Left lung (tissue), 4 donors: ENCODE measurements at regions not wholly inside any gene's neighbourhood (a gene's known extent, or its start where the extent isn't known, plus 50 kb on each side); places are given as distances from the start of the nearest gene placed in this dataset.

ENCODE experiments used
- ATAC-seq: fragments of 200-7000 bp; cut with Tn5 transposase; one replicate; pipeline ENCODE4 v1.9.1; 2020; ENCODE audit warnings: moderate library complexity
- DNase-seq, 4 donors: peaks; one replicate each; pipeline ENCODE4 v3.0.0-alpha.2; 2013 to 2020
- H3K27ac ChIP-seq, 2 donors: fragments of 200-600 bp; sonication (generic) in 1 of 2; one replicate each; pipeline versions ENCODE4 v1.5.0 to v1.8.0; 2020 to 2021
- H3K27me3 ChIP-seq, 2 donors: fragments of 200-600 bp; sonication (generic) in 1 of 2; one replicate each; pipeline versions ENCODE4 v1.5.0 to v1.8.0; 2020 to 2021
- H3K36me3 ChIP-seq, 2 donors: fragments of 200-600 bp; sonication (generic) in 1 of 2; one replicate each; pipeline versions ENCODE4 v1.5.0 to v1.8.0; 2020 to 2021
- H3K4me1 ChIP-seq, 2 donors: fragments of 200-600 bp; one replicate each; pipeline ENCODE4 v1.8.0; 2021
- H3K4me3 ChIP-seq, 2 donors: fragments of 200-600 bp; sonication (generic) in 1 of 2; one replicate each; pipeline versions ENCODE4 v1.5.0 to v1.8.0; 2020 to 2021; ENCODE audit warnings: mild to moderate bottlenecking in 1 of 2
- H3K9me3 ChIP-seq, 2 donors: fragments of 200-600 bp; sonication (generic) in 1 of 2; one replicate each; pipeline versions ENCODE4 v1.5.0 to v1.8.0; 2020 to 2021
- intact Hi-C, 2 donors: fragments of 100-400 bp; cut with DNase I; formaldehyde crosslinking; loops; one replicate each; pipeline versions ENCODE4 v1.11.2 to v1.14.2; 2022
- TF ChIP-seq, protein P1 (sequence below), 2 donors: fragments of 200-600 bp; sonication (generic) in 1 of 2; IDR thresholded peaks; one replicate each; pipeline versions ENCODE4 v1.5.0 to v1.8.0; 2021; ENCODE audit warnings: antibody characterized with exemption in 2 of 2
- donor health status: DM: no; HTN: yes; CAD: no.
- donor health status: DM: no; HTN: no; CAD: no.

DNA sequence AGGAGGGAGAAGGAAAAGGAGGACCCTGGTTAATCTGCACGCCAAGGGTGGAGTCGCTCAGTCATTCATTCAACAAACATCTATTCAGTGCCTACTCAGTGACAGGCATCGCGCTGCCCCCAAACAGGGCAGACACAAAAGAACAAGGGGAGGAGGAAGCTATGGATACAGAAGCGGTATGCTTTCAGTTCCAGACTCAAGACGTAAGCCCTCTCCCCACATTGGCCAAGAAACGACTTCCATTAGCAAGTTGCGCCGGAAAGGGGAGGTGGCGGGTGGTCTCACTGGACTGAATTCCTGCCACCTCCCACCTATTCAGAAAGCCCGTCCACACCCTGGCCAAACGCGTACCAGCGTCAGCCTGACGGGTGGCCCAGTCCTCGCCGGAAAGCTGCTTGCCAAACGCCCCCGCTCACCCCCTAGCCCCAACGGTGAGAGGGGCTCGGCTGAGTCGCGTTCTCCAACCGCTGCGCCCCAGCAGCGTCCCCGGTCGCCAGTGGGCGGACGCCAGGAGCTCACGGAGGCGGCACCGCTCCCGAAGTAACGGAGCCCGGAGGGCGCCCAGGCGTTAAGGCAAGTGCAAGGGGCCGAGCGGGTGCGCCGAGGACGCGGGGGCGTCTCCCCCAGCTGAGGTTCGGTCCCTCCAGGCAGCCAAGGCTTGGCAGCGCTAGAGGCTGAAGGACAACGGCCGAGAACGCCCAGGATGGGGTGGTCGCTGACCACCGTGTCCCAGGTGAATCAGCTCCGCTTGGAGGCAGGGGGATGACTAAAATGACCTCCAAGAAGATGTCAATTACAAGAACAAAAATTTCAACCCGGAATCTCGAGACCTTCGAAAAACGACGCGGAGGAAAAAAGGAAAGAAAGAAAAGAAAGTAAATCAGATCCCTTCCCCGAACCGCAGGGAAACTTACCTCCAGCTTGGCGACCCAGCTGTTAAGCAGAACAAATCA lies 470.7 kb downstream of the SOX9 start:
- peak; percentile 16 for ATAC-seq
- Histone ChIP-seq H3K9me3 (no peaks in the 10 kb centered on the region), H3K4me1 (peaks cover 3 to 14% of the 10 kb centered on the region in 2 donors)

DNA sequence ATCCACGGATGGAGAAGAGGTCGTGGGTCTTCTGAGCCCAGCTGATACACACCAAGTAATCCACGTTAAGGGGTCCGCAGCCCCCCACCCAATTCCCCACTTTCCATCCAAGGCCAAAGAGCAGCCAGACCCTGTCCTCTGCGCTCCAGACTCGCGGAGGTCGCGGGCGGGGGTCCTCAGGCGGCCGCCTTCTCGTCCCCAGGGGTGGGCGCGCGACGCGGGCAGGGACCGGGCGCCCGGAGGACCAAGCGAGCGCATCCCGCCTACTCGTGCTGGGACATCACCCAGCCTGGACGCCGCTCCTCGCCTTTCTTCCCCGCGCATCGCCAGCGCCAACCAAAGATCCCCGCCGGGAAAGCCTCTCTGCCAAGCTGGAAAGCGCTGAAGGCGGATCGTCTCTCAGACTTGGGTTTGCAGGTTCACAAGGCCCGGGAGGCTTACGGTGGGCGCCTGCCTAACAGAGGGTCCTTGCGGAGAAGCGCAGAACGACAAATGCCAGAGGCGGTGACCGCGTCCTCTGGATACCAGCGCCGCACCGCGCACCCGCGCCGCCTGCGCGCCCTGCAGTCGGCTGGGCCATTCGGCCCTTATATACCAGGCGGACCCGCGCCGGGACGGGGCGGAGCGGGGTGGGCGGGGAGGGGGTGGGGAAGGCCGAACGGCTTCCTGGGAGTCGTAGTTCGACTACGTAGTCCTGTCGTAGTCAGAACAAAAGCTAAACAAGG lies 471.6 kb downstream of the SOX9 start:
- TF ChIP-seq, protein P1, sequence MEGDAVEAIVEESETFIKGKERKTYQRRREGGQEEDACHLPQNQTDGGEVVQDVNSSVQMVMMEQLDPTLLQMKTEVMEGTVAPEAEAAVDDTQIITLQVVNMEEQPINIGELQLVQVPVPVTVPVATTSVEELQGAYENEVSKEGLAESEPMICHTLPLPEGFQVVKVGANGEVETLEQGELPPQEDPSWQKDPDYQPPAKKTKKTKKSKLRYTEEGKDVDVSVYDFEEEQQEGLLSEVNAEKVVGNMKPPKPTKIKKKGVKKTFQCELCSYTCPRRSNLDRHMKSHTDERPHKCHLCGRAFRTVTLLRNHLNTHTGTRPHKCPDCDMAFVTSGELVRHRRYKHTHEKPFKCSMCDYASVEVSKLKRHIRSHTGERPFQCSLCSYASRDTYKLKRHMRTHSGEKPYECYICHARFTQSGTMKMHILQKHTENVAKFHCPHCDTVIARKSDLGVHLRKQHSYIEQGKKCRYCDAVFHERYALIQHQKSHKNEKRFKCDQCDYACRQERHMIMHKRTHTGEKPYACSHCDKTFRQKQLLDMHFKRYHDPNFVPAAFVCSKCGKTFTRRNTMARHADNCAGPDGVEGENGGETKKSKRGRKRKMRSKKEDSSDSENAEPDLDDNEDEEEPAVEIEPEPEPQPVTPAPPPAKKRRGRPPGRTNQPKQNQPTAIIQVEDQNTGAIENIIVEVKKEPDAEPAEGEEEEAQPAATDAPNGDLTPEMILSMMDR (IDR thresholded peaks at IDR 0.05), result no peak
- intact Hi-C loops, result no loop called here
- peaks cover 3 to 14% of the 10 kb centered on the region in 2 donors for H3K4me1 ChIP-seq
- H3K9me3 ChIP-seq, result no peaks in the 10 kb centered on the region
- no peaks in the 10 kb centered on the region for H3K36me3 ChIP-seq
- H3K27me3 ChIP-seq, result peaks cover 11 to 81% of the 10 kb centered on the region in 2 donors
- DNase-seq (peak; percentile 64 to 89 (median 83)), ATAC-seq (peak; percentile 90)
- H3K4me3 ChIP-seq, result peak overlapping the region; percentile 48 to 53
- peak overlapping the region in 1 of 2 donors; percentile 50 for H3K27ac ChIP-seq

More for the DNA sequence above, 470.7 kb downstream of the SOX9 start:
- Histone ChIP-seq H3K36me3 (no peaks in the 10 kb centered on the region), H3K27ac (peak overlapping the region in 1 of 2 donors; percentile 50), H3K4me3 (peak overlapping the region; percentile 48 to 53), H3K27me3 (peaks cover 11 to 80% of the 10 kb centered on the region in 2 donors)
- peak in 1 of 4 donors; percentile 82 for DNase-seq
- TF ChIP-seq, protein P1 (IDR thresholded peaks at IDR 0.05), result no peak
- intact Hi-C loops, result no loop called here

DNA sequence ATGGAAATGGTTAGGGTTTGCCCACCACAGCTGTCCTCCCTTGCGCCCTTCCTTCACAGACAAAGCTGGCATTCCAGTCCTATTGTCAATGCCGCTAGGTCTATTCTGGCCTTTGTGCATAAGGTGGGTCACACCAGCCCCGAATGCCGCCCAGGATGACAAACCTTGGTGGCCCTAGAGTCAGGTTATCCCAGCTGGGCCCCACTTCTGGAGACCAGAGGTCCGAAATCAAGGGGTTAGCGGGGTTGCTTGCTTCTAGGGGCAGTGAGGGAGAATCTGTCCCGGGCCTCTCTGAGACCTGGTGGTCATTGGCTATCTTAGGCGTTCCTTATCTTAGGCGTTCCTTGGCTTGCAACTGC lies 472.1 kb downstream of the SOX9 start:
- Histone ChIP-seq H3K4me3 (no peak overlapping the region), H3K9me3 (no peaks in the 10 kb centered on the region), H3K4me1 (peaks cover 3 to 14% of the 10 kb centered on the region in 2 donors), H3K36me3 (no peaks in the 10 kb centered on the region), H3K27ac (no peak overlapping the region), H3K27me3 (peaks cover 11 to 75% of the 10 kb centered on the region in 2 donors)
- DNase-seq (no peak), ATAC-seq (no peak)
- intact Hi-C loops, result no loop called here
- TF ChIP-seq, protein P1 (IDR thresholded peaks at IDR 0.05), result no peak

DNA sequence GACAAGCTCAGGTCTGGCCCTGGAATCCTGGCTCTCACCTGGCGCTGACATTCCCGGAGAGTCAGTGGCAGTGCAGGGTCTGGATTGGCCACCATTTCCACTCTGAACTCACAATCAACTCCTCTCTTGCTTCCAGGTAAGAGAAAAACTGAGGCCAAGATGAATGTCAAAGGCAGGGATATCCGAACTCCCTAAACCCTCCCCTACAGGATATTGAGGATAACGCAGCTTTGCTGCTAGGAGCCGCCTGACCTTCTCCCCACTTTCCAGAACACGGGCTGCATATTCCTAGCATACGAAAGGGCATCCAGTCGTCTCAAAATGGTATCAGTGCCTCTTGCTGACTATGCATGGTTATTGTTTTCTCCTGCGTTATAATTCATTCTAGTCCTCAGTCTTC lies 473.4 kb downstream of the SOX9 start:
- Histone ChIP-seq H3K36me3 (no peaks in the 10 kb centered on the region), H3K27ac (no peak overlapping the region), H3K4me3 (no peak overlapping the region), H3K9me3 (no peaks in the 10 kb centered on the region), H3K27me3 (peaks cover 11 to 64% of the 10 kb centered on the region in 2 donors), H3K4me1 (peaks cover 3 to 14% of the 10 kb centered on the region in 2 donors)
- DNase-seq (no peak), ATAC-seq (no peak)
- intact Hi-C loops, result no loop called here
- TF ChIP-seq, protein P1 (IDR thresholded peaks at IDR 0.05), result no peak
